ENCODE measurements at regions not wholly inside any gene's neighbourhood (a gene's known extent, or its start where the extent isn't known, plus 50 kb on each side); places are given as distances from the start of the nearest gene placed in this dataset.
"Not testable (repeated sequence)": the region's sequence is repeated elsewhere in the genome, so short reads cannot be mapped to it uniquely, and the experiment has no call there.

DNA sequence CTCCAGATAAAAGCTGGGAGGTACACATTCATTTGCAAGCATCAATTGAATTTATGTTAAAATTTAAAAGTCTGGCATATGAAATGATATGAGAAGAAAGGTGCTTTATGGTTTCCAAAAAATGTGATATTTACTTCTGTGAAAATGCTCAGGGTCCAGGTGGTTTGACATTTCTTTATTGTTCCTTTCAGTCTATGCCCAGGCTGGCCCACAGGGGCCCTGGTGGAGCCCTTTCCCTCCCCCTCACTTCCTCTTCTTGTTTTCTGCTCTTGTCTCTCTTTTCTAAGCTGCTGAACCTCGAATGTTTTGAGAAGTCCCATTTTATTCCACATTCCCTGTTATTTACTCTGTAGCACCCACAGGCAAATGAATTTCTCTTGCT, 127.8 kb downstream of the HS3ST3B1 start:
- H4K20me1 ChIP-seq (ENCODE audit: insufficient read depth, low read length) = no peaks in the 10 kb centered on the region
- H3K79me2 ChIP-seq (ENCODE audit: insufficient read depth, low read length) = no peaks in the 10 kb centered on the region
- H3K27me3 ChIP-seq (ENCODE audit: insufficient read depth, low read length) = no peaks in the 10 kb centered on the region
- H3K9me3 ChIP-seq (ENCODE audit: low read length) = no peaks in the 10 kb centered on the region
- peak overlapping the region; percentile 54 for H3K4me2 ChIP-seq (ENCODE audit: low read length)
- H3K4me1 ChIP-seq (ENCODE audit: insufficient read depth, low read length, severe bottlenecking) = peaks cover 29% of the 10 kb centered on the region
- H3K9me2 ChIP-seq (ENCODE audit: low read depth, low read length) = no peaks in the 10 kb centered on the region
- TF ChIP-seq, protein P1, sequence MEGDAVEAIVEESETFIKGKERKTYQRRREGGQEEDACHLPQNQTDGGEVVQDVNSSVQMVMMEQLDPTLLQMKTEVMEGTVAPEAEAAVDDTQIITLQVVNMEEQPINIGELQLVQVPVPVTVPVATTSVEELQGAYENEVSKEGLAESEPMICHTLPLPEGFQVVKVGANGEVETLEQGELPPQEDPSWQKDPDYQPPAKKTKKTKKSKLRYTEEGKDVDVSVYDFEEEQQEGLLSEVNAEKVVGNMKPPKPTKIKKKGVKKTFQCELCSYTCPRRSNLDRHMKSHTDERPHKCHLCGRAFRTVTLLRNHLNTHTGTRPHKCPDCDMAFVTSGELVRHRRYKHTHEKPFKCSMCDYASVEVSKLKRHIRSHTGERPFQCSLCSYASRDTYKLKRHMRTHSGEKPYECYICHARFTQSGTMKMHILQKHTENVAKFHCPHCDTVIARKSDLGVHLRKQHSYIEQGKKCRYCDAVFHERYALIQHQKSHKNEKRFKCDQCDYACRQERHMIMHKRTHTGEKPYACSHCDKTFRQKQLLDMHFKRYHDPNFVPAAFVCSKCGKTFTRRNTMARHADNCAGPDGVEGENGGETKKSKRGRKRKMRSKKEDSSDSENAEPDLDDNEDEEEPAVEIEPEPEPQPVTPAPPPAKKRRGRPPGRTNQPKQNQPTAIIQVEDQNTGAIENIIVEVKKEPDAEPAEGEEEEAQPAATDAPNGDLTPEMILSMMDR (IDR thresholded peaks at IDR 0.05; ENCODE audit: low read length) = 0 out of 2 replicates have a peak, but pooled peaks have one; percentile 14
- TF ChIP-seq EZH2 (IDR thresholded peaks at IDR 0.05; ENCODE audit: borderline replicate concordance, low read length) = no peak
- H3K9ac ChIP-seq (ENCODE audit: low read length) = peak overlapping the region; percentile 32; the same call in 1 of the 2 replicates
- H3F3A ChIP-seq (ENCODE audit: insufficient read depth, low read length) = no peaks in the 10 kb centered on the region
- no peaks in the 10 kb centered on the region for H3K36me3 ChIP-seq (ENCODE audit: insufficient read depth, low read length)
- no peak overlapping the region for H2AFZ ChIP-seq (ENCODE audit: low read length)
- peak overlapping the region; percentile 38 for H3K4me3 ChIP-seq (ENCODE audit: low read depth, low read length, poor library complexity, severe bottlenecking)
- H3K27ac ChIP-seq (ENCODE audit: low read depth, low read length, poor library complexity, severe bottlenecking) = peak overlapping the region; percentile 93

DNA sequence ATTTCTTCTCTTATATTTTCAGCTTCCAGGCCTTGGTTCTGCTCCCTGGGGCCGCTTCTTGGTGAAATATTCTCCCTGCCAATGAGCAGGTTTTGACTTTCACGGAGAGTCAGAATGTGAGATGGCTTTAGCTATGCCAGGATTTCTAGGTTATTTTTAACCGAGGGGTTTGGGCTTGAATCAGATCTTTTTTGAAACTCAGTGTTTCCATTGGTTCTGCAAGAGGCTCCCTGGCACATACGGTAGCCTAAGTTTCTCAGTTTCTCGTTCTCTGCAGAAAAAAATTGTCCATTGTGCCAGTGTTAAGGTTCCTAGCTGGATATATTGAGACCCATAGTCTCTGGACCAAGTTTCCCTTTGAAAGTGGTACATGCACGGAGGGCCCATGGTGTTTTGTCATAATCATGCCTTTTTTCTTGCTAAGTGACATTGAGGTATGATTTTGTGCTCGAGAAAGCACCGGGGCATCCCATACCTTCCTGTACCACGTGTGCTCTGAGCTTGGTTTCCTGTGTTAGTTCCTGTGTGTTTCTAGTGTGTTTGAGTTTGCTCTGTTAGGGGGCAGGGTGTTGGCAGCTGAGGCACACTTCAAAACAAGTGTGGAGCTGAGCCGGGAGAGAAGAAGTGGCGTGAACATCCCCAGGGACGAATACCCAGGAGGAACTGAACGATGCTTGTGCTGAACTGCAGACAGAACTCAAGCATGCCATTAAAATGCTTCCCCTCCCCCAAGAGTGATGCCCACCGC, 127.2 kb downstream of the HS3ST3B1 start:
- Histone ChIP-seq H4K20me1 (ENCODE audit: insufficient read depth, low read length) (no peaks in the 10 kb centered on the region), H2AFZ (ENCODE audit: low read length) (no peak overlapping the region), H3K36me3 (ENCODE audit: insufficient read depth, low read length) (no peaks in the 10 kb centered on the region), H3K9ac (ENCODE audit: low read length) (peak overlapping the region; percentile 32; the same call in 1 of the 2 replicates), H3K27me3 (ENCODE audit: insufficient read depth, low read length) (no peaks in the 10 kb centered on the region), H3F3A (ENCODE audit: insufficient read depth, low read length) (no peaks in the 10 kb centered on the region), H3K9me2 (ENCODE audit: low read depth, low read length) (no peaks in the 10 kb centered on the region), H3K79me2 (ENCODE audit: insufficient read depth, low read length) (no peaks in the 10 kb centered on the region), H3K4me1 (ENCODE audit: insufficient read depth, low read length, severe bottlenecking) (peaks cover 29% of the 10 kb centered on the region), H3K27ac (ENCODE audit: low read depth, low read length, poor library complexity, severe bottlenecking) (peak overlapping the region; percentile 93), H3K4me2 (ENCODE audit: low read length) (peak overlapping the region; percentile 54), H3K4me3 (ENCODE audit: low read depth, low read length, poor library complexity, severe bottlenecking) (peak overlapping the region; percentile 38), H3K9me3 (ENCODE audit: low read length) (no peaks in the 10 kb centered on the region)
- TF ChIP-seq, protein P1 (IDR thresholded peaks at IDR 0.05; ENCODE audit: low read length) = no peak
- no peak for TF ChIP-seq EZH2 (IDR thresholded peaks at IDR 0.05; ENCODE audit: borderline replicate concordance, low read length)

DNA sequence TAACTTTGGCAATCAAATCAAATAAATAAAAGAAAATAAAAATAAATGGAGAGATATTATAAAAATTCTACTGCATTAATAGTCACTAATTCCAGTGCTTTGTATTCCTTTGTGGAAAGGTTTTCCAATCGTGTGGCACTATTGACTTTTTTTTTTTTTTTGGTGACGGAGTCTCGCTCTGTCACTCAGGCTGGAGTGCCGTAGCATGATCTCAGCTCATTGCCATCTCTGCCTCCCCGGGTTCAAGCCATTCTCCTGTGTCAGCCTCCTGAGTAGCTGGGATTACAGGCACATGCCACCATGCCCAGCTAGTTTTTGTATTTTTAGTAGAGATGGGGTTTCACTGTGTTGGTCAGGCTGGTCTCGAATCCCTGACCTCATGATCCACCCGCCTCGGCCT, 122.3 kb downstream of the HS3ST3B1 start:
- H3F3A ChIP-seq (ENCODE audit: insufficient read depth, low read length); H3K4me2 ChIP-seq (ENCODE audit: low read length); H3K4me1 ChIP-seq (ENCODE audit: insufficient read depth, low read length, severe bottlenecking); H3K36me3 ChIP-seq (ENCODE audit: insufficient read depth, low read length); H3K27ac ChIP-seq (ENCODE audit: low read depth, low read length, poor library complexity, severe bottlenecking); H3K9me3 ChIP-seq (ENCODE audit: low read length); H3K27me3 ChIP-seq (ENCODE audit: insufficient read depth, low read length); H3K79me2 ChIP-seq (ENCODE audit: insufficient read depth, low read length); H3K4me3 ChIP-seq (ENCODE audit: low read depth, low read length, poor library complexity, severe bottlenecking); H2AFZ ChIP-seq (ENCODE audit: low read length); H3K9me2 ChIP-seq (ENCODE audit: low read depth, low read length); H4K20me1 ChIP-seq (ENCODE audit: insufficient read depth, low read length); H3K9ac ChIP-seq (ENCODE audit: low read length): not testable (repeated sequence)

GRCh38 chr17:14417336-14417735, 116.5 kb downstream of the HS3ST3B1 start:
- Histone ChIP-seq H3K4me2 (ENCODE audit: low read length) (no peak overlapping the region), H4K20me1 (ENCODE audit: insufficient read depth, low read length) (no peaks in the 10 kb centered on the region), H3K79me2 (ENCODE audit: insufficient read depth, low read length) (no peaks in the 10 kb centered on the region), H3K27ac (ENCODE audit: low read depth, low read length, poor library complexity, severe bottlenecking) (no peak overlapping the region), H3F3A (ENCODE audit: insufficient read depth, low read length) (no peaks in the 10 kb centered on the region), H3K4me3 (ENCODE audit: low read depth, low read length, poor library complexity, severe bottlenecking) (no peak overlapping the region), H3K27me3 (ENCODE audit: insufficient read depth, low read length) (no peaks in the 10 kb centered on the region), H3K4me1 (ENCODE audit: insufficient read depth, low read length, severe bottlenecking) (no peaks in the 10 kb centered on the region), H3K9me3 (ENCODE audit: low read length) (no peaks in the 10 kb centered on the region), H3K9ac (ENCODE audit: low read length) (no peak overlapping the region), H2AFZ (ENCODE audit: low read length) (no peak overlapping the region), H3K36me3 (ENCODE audit: insufficient read depth, low read length) (no peaks in the 10 kb centered on the region), H3K9me2 (ENCODE audit: low read depth, low read length) (no peaks in the 10 kb centered on the region)
- TF ChIP-seq, protein P1 (IDR thresholded peaks at IDR 0.05; ENCODE audit: low read length) = no peak
- no peak for TF ChIP-seq EZH2 (IDR thresholded peaks at IDR 0.05; ENCODE audit: borderline replicate concordance, low read length)
